NB4 (cell line): ENCODE measurements at regions not wholly inside any gene's neighbourhood (a gene's known extent, or its start where the extent isn't known, plus 50 kb on each side); places are given as distances from the start of the nearest gene placed in this dataset.

Source experiments
- MYC ChIP-seq: IDR thresholded peaks from 2 replicates; pipeline ENCODE4 v1.6.1; 2011; ENCODE audit warnings: low read depth, low read length
- POLR2A ChIP-seq: IDR thresholded peaks from 2 replicates; pipeline ENCODE4 v1.6.1; 2011; ENCODE audit warnings: mild to moderate bottlenecking; ENCODE audit not compliant: insufficient read length; ENCODE audit errors: extremely low read depth
- TF ChIP-seq, protein P1 (sequence below): IDR thresholded peaks from one replicate; pipeline ENCODE4 v1.5.1; 2012; ENCODE audit warnings: low read depth, low read length
- TF ChIP-seq, protein P2 (sequence below): IDR thresholded peaks from 2 replicates; pipeline ENCODE4 v1.6.1; 2011; ENCODE audit warnings: low read depth, low read length

DNA sequence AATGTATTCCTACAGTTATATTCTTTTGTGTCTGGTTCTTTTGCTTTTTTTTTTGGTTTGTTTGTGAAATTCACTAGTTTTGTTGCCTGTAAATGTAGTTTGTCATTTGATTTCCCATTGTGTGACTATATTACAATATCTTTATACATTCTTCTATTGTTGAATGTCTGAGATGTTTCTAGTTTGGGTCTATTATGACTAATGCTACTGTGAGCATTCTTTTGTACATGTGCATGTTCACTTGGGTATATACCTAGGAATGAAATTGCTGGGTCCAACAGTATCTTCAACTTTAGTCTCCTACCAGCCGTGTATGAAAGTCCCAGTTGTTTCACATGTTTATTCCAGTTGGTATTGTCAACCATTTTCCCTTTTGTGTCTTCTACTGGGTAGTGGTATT is 112.7 kb upstream of the RBMS1 start:
- TF ChIP-seq POLR2A, result no peak
- TF ChIP-seq, protein P1, sequence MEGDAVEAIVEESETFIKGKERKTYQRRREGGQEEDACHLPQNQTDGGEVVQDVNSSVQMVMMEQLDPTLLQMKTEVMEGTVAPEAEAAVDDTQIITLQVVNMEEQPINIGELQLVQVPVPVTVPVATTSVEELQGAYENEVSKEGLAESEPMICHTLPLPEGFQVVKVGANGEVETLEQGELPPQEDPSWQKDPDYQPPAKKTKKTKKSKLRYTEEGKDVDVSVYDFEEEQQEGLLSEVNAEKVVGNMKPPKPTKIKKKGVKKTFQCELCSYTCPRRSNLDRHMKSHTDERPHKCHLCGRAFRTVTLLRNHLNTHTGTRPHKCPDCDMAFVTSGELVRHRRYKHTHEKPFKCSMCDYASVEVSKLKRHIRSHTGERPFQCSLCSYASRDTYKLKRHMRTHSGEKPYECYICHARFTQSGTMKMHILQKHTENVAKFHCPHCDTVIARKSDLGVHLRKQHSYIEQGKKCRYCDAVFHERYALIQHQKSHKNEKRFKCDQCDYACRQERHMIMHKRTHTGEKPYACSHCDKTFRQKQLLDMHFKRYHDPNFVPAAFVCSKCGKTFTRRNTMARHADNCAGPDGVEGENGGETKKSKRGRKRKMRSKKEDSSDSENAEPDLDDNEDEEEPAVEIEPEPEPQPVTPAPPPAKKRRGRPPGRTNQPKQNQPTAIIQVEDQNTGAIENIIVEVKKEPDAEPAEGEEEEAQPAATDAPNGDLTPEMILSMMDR, result no peak
- TF ChIP-seq, protein P2, sequence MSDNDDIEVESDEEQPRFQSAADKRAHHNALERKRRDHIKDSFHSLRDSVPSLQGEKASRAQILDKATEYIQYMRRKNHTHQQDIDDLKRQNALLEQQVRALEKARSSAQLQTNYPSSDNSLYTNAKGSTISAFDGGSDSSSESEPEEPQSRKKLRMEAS, result no peak
- TF ChIP-seq MYC, result no peak
